ENCODE measurements at regions not wholly inside any gene's neighbourhood (a gene's known extent, or its start where the extent isn't known, plus 50 kb on each side); places are given as distances from the start of the nearest gene placed in this dataset.

- TF ChIP-seq ZNF274 (IDR thresholded peaks at IDR 0.05; ENCODE audit: borderline replicate concordance, extremely low read depth, low read length): no peak
- TF ChIP-seq RXRA (IDR thresholded peaks at IDR 0.05; ENCODE audit: insufficient read depth, low read depth, low read length): no peak
- no peak for TF ChIP-seq TAF1 (IDR thresholded peaks at IDR 0.05; ENCODE audit: low read depth, low read length)
- TF ChIP-seq POU5F1 (IDR thresholded peaks at IDR 0.05; ENCODE audit: low read depth, low read length): no peak
- no peak for TF ChIP-seq TBP (IDR thresholded peaks at IDR 0.05; ENCODE audit: low read depth, low read length)
- TF ChIP-seq RBBP5 (IDR thresholded peaks at IDR 0.05; ENCODE audit: borderline replicate concordance, low read depth, low read length): no peak
Observed at GRCh38 chrX:124938715-124939114, 381.0 kb upstream of the TEX13C start (continued).

Data from H1 (cell line).